Rectal smooth muscle tissue (tissue), 1 donor: ENCODE measurements at regions not wholly inside any gene's neighbourhood (a gene's known extent, or its start where the extent isn't known, plus 50 kb on each side); places are given as distances from the start of the nearest gene placed in this dataset.
"Not testable (repeated sequence)": the region's sequence is repeated elsewhere in the genome, so short reads cannot be mapped to it uniquely, and the experiment has no call there.

Experiments used
- H3K27ac ChIP-seq: one replicate; pipeline ENCODE4 v1.7.0; 2013; ENCODE audit warnings: low read depth, low read length, inconsistent platforms
- H3K27me3 ChIP-seq: one replicate; pipeline ENCODE4 v1.7.0; 2013; ENCODE audit warnings: low read length; ENCODE audit not compliant: control insufficient read depth, insufficient read depth
- H3K36me3 ChIP-seq: one replicate; pipeline ENCODE4 v1.7.0; 2013; ENCODE audit warnings: low read length; ENCODE audit not compliant: control insufficient read depth, insufficient read depth
- H3K4me1 ChIP-seq: one replicate; pipeline ENCODE4 v1.7.0; 2013; ENCODE audit warnings: low read length; ENCODE audit not compliant: control insufficient read depth, insufficient read depth
- H3K4me3 ChIP-seq: one replicate; pipeline ENCODE4 v1.7.0; 2013; ENCODE audit warnings: low read length
- H3K9ac ChIP-seq: one replicate; pipeline ENCODE4 v1.7.0; 2013; ENCODE audit warnings: low read length

DNA sequence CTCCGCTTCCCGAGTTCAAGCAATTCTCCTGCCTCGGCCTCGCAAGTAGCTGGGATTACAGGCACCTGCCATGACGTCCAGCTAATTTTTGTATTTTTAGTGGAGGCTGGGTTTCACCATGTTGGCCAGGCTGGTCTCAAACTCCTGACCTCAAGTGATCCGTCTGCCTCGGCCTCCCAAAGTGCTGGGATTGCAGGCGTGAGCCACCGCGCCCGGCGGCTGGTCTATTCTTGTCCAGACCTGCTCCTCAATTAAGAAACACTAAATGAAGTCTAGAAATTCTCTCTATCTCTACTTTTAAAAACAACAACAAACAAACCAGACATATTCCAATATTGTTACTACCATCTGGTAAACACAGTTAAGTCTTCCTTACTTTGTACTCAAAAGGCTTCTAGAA, 68.1 kb upstream of the LIFR start:
- H3K36me3 ChIP-seq, H3K4me1 ChIP-seq, H3K27me3 ChIP-seq, H3K27ac ChIP-seq, H3K4me3 ChIP-seq, H3K9ac ChIP-seq: not testable (repeated sequence)

- H3K36me3 ChIP-seq, H3K9ac ChIP-seq, H3K27me3 ChIP-seq, H3K4me3 ChIP-seq, H3K27ac ChIP-seq, H3K4me1 ChIP-seq: not testable (repeated sequence)
These were observed 74.9 kb upstream of the LIFR start for GRCh38 chr5:38631376-38631775.

DNA sequence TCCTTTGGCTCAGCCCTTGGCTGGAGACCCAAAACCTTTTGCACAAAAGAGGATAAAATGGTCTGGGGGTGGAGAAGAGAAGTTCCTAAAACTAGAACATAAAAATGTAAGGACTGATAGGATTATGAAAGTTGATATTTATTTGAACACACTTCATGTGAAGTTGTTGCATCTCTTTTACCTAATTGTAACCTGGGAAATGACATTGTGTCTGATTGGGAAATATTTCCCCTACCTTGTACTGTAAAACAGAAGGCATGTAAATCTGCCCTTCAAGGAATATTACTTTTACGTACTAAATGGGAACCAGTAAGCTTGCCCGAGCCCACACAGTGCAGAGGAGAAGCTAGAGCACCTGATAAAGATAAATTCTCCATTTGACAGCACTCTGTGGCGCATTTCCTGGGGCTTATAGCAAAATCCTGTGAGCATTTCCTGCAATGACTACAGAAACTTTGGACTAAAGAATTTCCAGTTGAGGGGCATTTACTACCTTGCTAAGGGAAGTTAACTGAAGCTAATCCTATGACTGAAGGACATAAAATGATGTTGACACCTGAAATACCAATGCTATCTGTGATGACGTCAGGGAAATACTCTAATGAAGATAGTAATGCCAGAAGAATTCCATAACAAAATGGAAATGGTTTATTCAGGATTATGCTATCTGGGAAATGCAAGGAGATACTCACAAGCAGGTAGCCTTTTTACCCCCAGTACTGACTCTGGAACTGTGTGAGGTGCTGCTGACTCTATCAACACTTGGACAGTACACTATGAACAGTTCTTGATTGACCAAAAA, 78.3 kb upstream of the LIFR start:
- no peak overlapping the region for H3K27ac ChIP-seq
- H3K4me3 ChIP-seq, result no peak overlapping the region
- H3K4me1 ChIP-seq, result no peaks in the 10 kb centered on the region
- H3K36me3 ChIP-seq, result no peaks in the 10 kb centered on the region
- no peaks in the 10 kb centered on the region for H3K27me3 ChIP-seq
- H3K9ac ChIP-seq, result no peak overlapping the region

DNA sequence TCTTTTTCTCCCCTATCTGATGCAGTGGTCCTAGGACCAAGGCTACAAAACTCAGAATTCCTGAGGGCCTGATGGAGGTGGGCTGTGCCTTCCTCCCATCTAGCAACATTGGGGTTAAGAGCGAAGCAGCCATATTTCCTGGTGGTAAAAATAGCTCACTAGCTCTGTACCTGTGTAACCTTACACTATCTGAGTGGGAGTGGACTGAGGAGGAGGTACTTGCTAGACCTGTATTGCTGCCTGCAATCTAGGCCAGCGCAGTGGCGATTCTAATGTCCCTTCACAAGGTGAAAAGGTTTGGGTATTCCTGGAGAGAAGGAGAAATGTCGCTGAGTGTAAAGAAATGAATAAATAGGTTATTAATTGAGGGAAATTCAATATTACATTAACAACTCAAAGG, 80.2 kb upstream of the LIFR start:
- Histone ChIP-seq H3K4me1 (no peaks in the 10 kb centered on the region), H3K36me3 (no peaks in the 10 kb centered on the region), H3K27ac (no peak overlapping the region), H3K4me3 (no peak overlapping the region), H3K27me3 (no peaks in the 10 kb centered on the region), H3K9ac (no peak overlapping the region)

- Histone ChIP-seq H3K36me3 (no peaks in the 10 kb centered on the region), H3K27me3 (no peaks in the 10 kb centered on the region), H3K4me1 (peaks cover 3% of the 10 kb centered on the region), H3K9ac (no peak overlapping the region), H3K27ac (no peak overlapping the region), H3K4me3 (no peak overlapping the region)
These were observed 82.2 kb upstream of the LIFR start for GRCh38 chr5:38638656-38639055.

DNA sequence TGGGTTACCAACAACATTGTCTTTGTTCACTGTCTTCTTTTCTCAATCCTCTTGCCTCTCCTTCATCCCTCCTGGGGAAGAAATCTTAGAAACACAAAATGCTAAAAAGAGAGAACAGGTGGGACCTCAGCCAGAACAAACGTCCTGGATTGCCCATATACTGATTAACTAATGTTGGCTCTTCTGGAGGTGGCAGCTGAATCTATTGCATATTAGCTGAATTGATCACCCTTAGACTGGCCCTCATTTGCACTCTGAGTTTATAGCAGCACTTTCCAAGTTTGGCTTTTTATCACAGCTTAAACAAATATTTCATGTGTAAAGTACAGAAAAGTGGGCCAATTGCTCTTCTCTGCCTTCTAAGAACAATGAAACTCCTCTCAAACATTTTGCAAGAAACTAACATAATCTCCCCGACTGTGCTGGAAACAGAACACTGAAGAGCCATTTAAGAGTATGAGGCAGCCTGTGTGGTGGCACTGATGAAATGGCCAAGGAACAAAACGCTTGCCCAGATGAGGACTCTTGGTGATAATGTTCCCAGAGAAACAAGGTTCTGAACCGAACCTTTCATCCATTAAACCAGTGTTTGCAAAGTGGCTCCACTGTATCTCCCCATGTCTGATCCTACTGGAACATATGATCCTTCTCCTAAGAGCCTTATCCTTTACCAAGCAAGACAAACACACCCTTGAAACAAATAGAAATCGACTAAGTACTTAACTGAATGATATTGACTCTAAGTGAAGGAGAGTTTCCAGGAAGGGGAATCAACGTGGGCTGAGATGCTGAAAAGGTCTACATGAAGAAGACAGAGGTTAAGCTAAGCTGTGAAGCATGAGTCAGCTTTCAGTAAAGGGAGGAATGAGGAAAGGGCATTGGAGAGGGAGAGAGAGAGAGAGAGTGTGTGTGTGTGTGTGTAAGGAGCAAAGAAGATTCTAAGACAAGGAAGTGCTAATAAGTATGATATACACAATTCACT, 83.2 kb upstream of the LIFR start:
- Histone ChIP-seq H3K9ac (no peak overlapping the region), H3K36me3 (no peaks in the 10 kb centered on the region), H3K27me3 (no peaks in the 10 kb centered on the region), H3K4me1 (peaks cover 3% of the 10 kb centered on the region), H3K27ac (no peak overlapping the region), H3K4me3 (no peak overlapping the region)

- Histone ChIP-seq H3K27ac (no peak overlapping the region), H3K9ac (no peak overlapping the region), H3K27me3 (no peaks in the 10 kb centered on the region), H3K4me3 (no peak overlapping the region), H3K36me3 (no peaks in the 10 kb centered on the region), H3K4me1 (peaks cover 3% of the 10 kb centered on the region)
These were observed 84.6 kb upstream of the LIFR start for GRCh38 chr5:38641003-38641402.

GRCh38 chr5:38642189-38642911, 85.9 kb upstream of the LIFR start:
- Histone ChIP-seq H3K27ac (no peak overlapping the region), H3K4me3 (no peak overlapping the region), H3K36me3 (no peaks in the 10 kb centered on the region), H3K4me1 (peaks cover 3% of the 10 kb centered on the region), H3K27me3 (no peaks in the 10 kb centered on the region), H3K9ac (no peak overlapping the region)

DNA sequence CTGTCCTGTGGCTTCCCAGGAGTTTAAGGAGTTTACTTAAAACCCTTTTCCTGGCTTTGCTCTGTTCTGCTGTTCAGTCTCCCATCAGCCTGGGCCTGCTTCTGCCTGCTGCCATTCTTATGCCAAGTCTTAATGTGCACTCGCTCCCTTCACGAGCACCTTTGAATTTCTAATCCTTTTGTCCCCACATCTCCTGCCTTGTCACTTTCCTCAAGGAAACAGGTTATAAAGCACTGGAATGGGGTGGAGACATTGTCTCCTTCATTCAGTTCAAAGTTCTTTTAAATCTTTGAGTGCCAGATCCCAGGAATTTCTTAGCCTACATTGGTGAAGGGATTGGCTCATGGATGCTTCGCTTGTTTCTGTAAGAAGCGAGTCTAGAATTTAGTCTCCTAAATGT, 87.2 kb upstream of the LIFR start:
- H3K4me3 ChIP-seq, result no peak overlapping the region
- no peaks in the 10 kb centered on the region for H3K36me3 ChIP-seq
- no peak overlapping the region for H3K27ac ChIP-seq
- H3K4me1 ChIP-seq, result peaks cover 3% of the 10 kb centered on the region
- H3K9ac ChIP-seq, result no peak overlapping the region
- no peaks in the 10 kb centered on the region for H3K27me3 ChIP-seq

- Histone ChIP-seq H3K36me3 (no peaks in the 10 kb centered on the region), H3K27ac (no peak overlapping the region), H3K4me1 (peaks cover 3% of the 10 kb centered on the region), H3K4me3 (no peak overlapping the region), H3K27me3 (no peaks in the 10 kb centered on the region), H3K9ac (no peak overlapping the region)
These were observed 89.1 kb upstream of the LIFR start for GRCh38 chr5:38645508-38645907.

DNA sequence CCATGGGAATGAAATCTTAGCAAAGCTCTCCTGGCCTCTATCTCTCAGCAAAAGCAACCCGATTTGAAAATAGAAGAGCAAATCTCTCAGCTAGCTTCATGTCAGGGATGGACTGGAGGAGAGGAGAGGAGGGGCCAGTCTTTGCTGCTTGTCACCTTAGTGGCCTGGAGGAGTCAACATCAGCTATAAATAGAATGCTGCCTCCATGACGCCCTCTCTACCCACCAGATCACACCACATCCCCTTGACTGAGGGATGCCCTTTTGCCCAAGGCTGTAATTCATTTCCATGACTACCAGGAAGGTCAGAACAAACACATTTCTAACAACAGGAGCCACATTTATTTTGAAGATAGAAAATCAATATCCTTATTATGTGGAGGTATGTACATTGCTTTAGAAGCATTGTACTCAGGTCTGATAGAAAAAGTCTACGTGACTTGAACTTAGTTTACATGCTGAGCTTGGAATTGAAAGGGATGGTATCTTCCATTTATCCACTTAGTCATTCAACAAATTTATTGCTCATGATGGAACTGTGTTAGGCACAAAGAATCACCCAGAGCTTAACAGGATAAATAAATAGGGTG, 92.4 kb upstream of the LIFR start:
- no peaks in the 10 kb centered on the region for H3K27me3 ChIP-seq
- no peaks in the 10 kb centered on the region for H3K36me3 ChIP-seq
- H3K4me1 ChIP-seq, result no peaks in the 10 kb centered on the region
- H3K27ac ChIP-seq, result no peak overlapping the region
- H3K9ac ChIP-seq, result no peak overlapping the region
- H3K4me3 ChIP-seq, result no peak overlapping the region

- Histone ChIP-seq H3K27ac (no peak overlapping the region), H3K9ac (no peak overlapping the region), H3K36me3 (no peaks in the 10 kb centered on the region), H3K27me3 (no peaks in the 10 kb centered on the region), H3K4me3 (peak overlapping the region; percentile 27), H3K4me1 (no peaks in the 10 kb centered on the region)
These were observed 94.1 kb upstream of the LIFR start for GRCh38 chr5:38650540-38650939.
